ENCODE measurements at regions not wholly inside any gene's neighbourhood (a gene's known extent, or its start where the extent isn't known, plus 50 kb on each side); places are given as distances from the start of the nearest gene placed in this dataset.

GRCh38 chr14:26209699-26210098, 388.1 kb downstream of the NOVA1 start:
- Histone ChIP-seq H3K4me2 (ENCODE audit: low read length) (no peak overlapping the region), H3K9me3 (ENCODE audit: control insufficient read depth in 1 of 2, insufficient read depth in 1 of 2, low read depth in 1 of 2, low read length in 2 of 2) (peaks cover 16 to 23% of the 10 kb centered on the region in 2 experiments; a peak in 2 of 4 replicates), H3K9ac (ENCODE audit: low read length) (no peak overlapping the region), H3K36me3 (ENCODE audit: control insufficient read depth in 1 of 2, insufficient read depth in 2 of 2, low read length in 2 of 2) (no peaks in the 10 kb centered on the region), H3K4me3 (replicated peaks in 1 of 2; ENCODE audit: low read depth in 1 of 2, low read length in 2 of 2) (no peak overlapping the region), H3K79me2 (ENCODE audit: insufficient read depth, low read length) (no peaks in the 10 kb centered on the region), H4K20me1 (ENCODE audit: insufficient read depth) (no peaks in the 10 kb centered on the region), H3K27me3 (ENCODE audit: insufficient read depth, low read length) (no peaks in the 10 kb centered on the region), H3K9me2 (ENCODE audit: insufficient read depth) (no peaks in the 10 kb centered on the region), H3K27ac (ENCODE audit: low read depth, low read length) (no peak overlapping the region), H2AFZ (ENCODE audit: low read depth, low read length, poor library complexity, severe bottlenecking) (no peak overlapping the region), H3K4me1 (ENCODE audit: control insufficient read depth in 1 of 2, insufficient read depth in 2 of 2, low read length in 2 of 2) (no peaks in the 10 kb centered on the region)
- ATAC-seq (no peak), DNase-seq (ENCODE audit: low read depth, low spot score) (no peak)
- TF ChIP-seq POLR2A (IDR thresholded peaks at IDR 0.05; ENCODE audit: borderline replicate concordance, extremely low read depth, insufficient read depth, insufficient read length) = no peak
- TF ChIP-seq TCF7L2 (IDR thresholded peaks at IDR 0.05; ENCODE audit: borderline replicate concordance, extremely low read depth, insufficient read depth, insufficient read length) = no peak
- no peak for TF ChIP-seq POLR2AphosphoS5 (IDR thresholded peaks at IDR 0.05; ENCODE audit: low read depth, low read length)
- no peak for TF ChIP-seq ZBTB33 (IDR thresholded peaks at IDR 0.05; ENCODE audit: extremely low read depth, insufficient replicate concordance, low read length)
- TF ChIP-seq ATF3 (IDR thresholded peaks at IDR 0.05) = no peak
- ChIA-PET CTCF (no interaction called here), RAD21 (ENCODE audit: low non-redundant PET in 1 of 2, low total read pairs in 2 of 2, uncharacterized antibody in 2 of 2, unreplicated experiment in 2 of 2) (no interaction called here), POLR2A (no interaction called here)
- BruUV-seq (replicated peaks) = no TSS peak
- intact Hi-C loops (cut with micrococcal nuclease) = no loop called here

- DNase-seq (ENCODE audit: low read depth, low spot score) = no peak
- peaks cover 13 to 41% of the 10 kb centered on the region in 2 experiments for H3K9me3 ChIP-seq (ENCODE audit: control insufficient read depth in 1 of 2, insufficient read depth in 1 of 2, low read depth in 1 of 2, low read length in 2 of 2)
- H3K4me2 ChIP-seq (ENCODE audit: low read length) = no peak overlapping the region
- ChIA-PET RAD21 (ENCODE audit: low non-redundant PET in 1 of 2, low total read pairs in 2 of 2, uncharacterized antibody in 2 of 2, unreplicated experiment in 2 of 2) (no interaction called here), CTCF (no interaction called here), POLR2A (no interaction called here)
- BruUV-seq (replicated peaks) = no TSS peak
- no peak overlapping the region for H3K27ac ChIP-seq (ENCODE audit: low read depth, low read length)
- no peaks in the 10 kb centered on the region for H3K27me3 ChIP-seq (ENCODE audit: insufficient read depth, low read length)
- no peaks in the 10 kb centered on the region for H3K9me2 ChIP-seq (ENCODE audit: insufficient read depth)
- no peaks in the 10 kb centered on the region for H3K4me1 ChIP-seq (ENCODE audit: control insufficient read depth in 1 of 2, insufficient read depth in 2 of 2, low read length in 2 of 2)
- H4K20me1 ChIP-seq (ENCODE audit: insufficient read depth) = no peaks in the 10 kb centered on the region
- ATAC-seq = no peak
- no peak overlapping the region for H2AFZ ChIP-seq (ENCODE audit: low read depth, low read length, poor library complexity, severe bottlenecking)
- no peak overlapping the region for H3K9ac ChIP-seq (ENCODE audit: low read length)
- no peak overlapping the region for H3K4me3 ChIP-seq (replicated peaks in 1 of 2; ENCODE audit: low read depth in 1 of 2, low read length in 2 of 2)
- no peaks in the 10 kb centered on the region for H3K36me3 ChIP-seq (ENCODE audit: control insufficient read depth in 1 of 2, insufficient read depth in 2 of 2, low read length in 2 of 2)
- intact Hi-C loops (cut with micrococcal nuclease) = no loop called here
- H3K79me2 ChIP-seq (ENCODE audit: insufficient read depth, low read length) = no peaks in the 10 kb centered on the region
- no peak for TF ChIP-seq ZFX (IDR thresholded peaks at IDR 0.05)
- TF ChIP-seq CBX3 (IDR thresholded peaks at IDR 0.05; ENCODE audit: low read depth) = no peak
- no peak for TF ChIP-seq YY1 (IDR thresholded peaks at IDR 0.05; ENCODE audit: extremely low read depth, insufficient replicate concordance, low read depth, low read length)
- TF ChIP-seq SP1 (IDR thresholded peaks at IDR 0.05; ENCODE audit: low read depth) = no peak
- no peak for TF ChIP-seq TCF7L2 (IDR thresholded peaks at IDR 0.05; ENCODE audit: borderline replicate concordance, extremely low read depth, insufficient read depth, insufficient read length)
- TF ChIP-seq CEBPB (IDR thresholded peaks at IDR 0.05; ENCODE audit: low read depth) = no peak
- no peak for TF ChIP-seq CTCF (IDR thresholded peaks at IDR 0.05 in 2 of 3, conservative IDR thresholded peaks at IDR 0.05 in 1 of 3; ENCODE audit: borderline replicate concordance in 1 of 3, insufficient read depth in 1 of 3, low read depth in 2 of 3, low read length in 2 of 3)
- no peak for TF ChIP-seq JUND (IDR thresholded peaks at IDR 0.05)
- TF ChIP-seq FOSL1 (IDR thresholded peaks at IDR 0.05; ENCODE audit: low read depth) = no peak
- no peak for TF ChIP-seq SRF (IDR thresholded peaks at IDR 0.05; ENCODE audit: low read depth)
- TF ChIP-seq RAD21 (IDR thresholded peaks at IDR 0.05; ENCODE audit: low read depth) = no peak
- no peak for TF ChIP-seq ZNF274 (IDR thresholded peaks at IDR 0.05; ENCODE audit: low read depth, low read length)
- TF ChIP-seq POLR2AphosphoS5 (IDR thresholded peaks at IDR 0.05; ENCODE audit: low read depth, low read length) = no peak
- TF ChIP-seq MAX (IDR thresholded peaks at IDR 0.05) = no peak
- no peak for TF ChIP-seq ELF1 (IDR thresholded peaks at IDR 0.05; ENCODE audit: borderline replicate concordance, low read depth)
- no peak for TF ChIP-seq EZH2phosphoT487 (IDR thresholded peaks at IDR 0.05; ENCODE audit: borderline replicate concordance)
Measured at GRCh38 chr14:26206640-26207039, 391.2 kb downstream of the NOVA1 start.

Data from HCT116 (cell line).